IMR-90 (cell line): ENCODE measurements at regions not wholly inside any gene's neighbourhood (a gene's known extent, or its start where the extent isn't known, plus 50 kb on each side); places are given as distances from the start of the nearest gene placed in this dataset.

Experiments used
- CTCF ChIP-seq: conservative IDR thresholded peaks from 2 replicates; pipeline ENCODE4 v1.5.1; 2012; ENCODE audit warnings: mild to moderate bottlenecking, low read depth, low read length, improper control_type of control experiment
- POLR2A ChIP-seq: IDR thresholded peaks from 2 replicates; pipeline ENCODE4 v1.6.1; 2012; ENCODE audit warnings: mild to moderate bottlenecking, low read depth, low read length
- RAD21 ChIP-seq: IDR thresholded peaks from 2 replicates; pipeline ENCODE4 v1.6.1; 2012; ENCODE audit warnings: low read length, improper control_type of control experiment
- TF ChIP-seq, protein P1 (sequence below): fragments of 150-350 bp; IDR thresholded peaks from 2 replicates; pipeline ENCODE4 v1.6.1; 2017; ENCODE audit warnings: mild to moderate bottlenecking, antibody characterized with exemption, low read length, low read depth

DNA sequence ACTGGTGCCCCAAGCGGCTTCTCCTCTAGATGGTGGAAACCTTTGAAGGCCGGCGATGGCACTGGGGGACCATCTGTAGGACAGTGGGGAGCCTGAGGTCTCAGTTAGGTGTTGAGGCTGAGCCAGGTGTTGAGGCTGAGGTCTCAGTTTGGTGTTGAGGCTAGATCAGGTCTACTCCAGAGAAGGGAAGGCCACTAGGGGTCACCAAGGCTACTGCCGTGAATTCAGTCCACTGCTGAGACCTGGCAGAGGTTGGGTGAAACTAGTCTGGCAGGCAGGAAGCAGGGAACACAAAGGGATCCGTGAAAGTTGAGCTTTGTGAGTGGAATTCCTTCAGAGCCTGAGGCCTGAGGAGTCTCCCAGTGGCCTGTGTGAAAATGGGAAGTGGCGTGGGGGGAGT, 123.8 kb upstream of the FGF3 start:
- no peak for TF ChIP-seq POLR2A
- TF ChIP-seq CTCF, result no peak
- TF ChIP-seq RAD21, result peak; percentile 25
- TF ChIP-seq, protein P1, sequence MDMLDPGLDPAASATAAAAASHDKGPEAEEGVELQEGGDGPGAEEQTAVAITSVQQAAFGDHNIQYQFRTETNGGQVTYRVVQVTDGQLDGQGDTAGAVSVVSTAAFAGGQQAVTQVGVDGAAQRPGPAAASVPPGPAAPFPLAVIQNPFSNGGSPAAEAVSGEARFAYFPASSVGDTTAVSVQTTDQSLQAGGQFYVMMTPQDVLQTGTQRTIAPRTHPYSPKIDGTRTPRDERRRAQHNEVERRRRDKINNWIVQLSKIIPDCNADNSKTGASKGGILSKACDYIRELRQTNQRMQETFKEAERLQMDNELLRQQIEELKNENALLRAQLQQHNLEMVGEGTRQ, result no peak
